ENCODE measurements at regions not wholly inside any gene's neighbourhood (a gene's known extent, or its start where the extent isn't known, plus 50 kb on each side); places are given as distances from the start of the nearest gene placed in this dataset.

- H3K4me1 ChIP-seq = no peaks in the 10 kb centered on the region
- H3K36me3 ChIP-seq = no peaks in the 10 kb centered on the region
- H3K27ac ChIP-seq = no peak overlapping the region
- no peak overlapping the region for H3K9ac ChIP-seq
- no peaks in the 10 kb centered on the region for H4K20me1 ChIP-seq
- TF ChIP-seq Cebpa-rat (IDR thresholded peaks at IDR 0.05) = no peak
- H3K4me3 ChIP-seq = no peak overlapping the region
- no peaks in the 10 kb centered on the region for H3K27me3 ChIP-seq
- peaks cover 13 to 23% (median 18%) of the 10 kb centered on the region in 11 experiments; a peak in 15 of 22 replicates for H3K9me3 ChIP-seq (replicated peaks in 1 of 11)
- H3K4me2 ChIP-seq = no peak overlapping the region
Measured at GRCh38 chr14:28571636-28572035, 195.0 kb upstream of the FOXG1 start.

GRCh38 chr14:28576523-28576922, 190.1 kb upstream of the FOXG1 start:
- H3K27ac ChIP-seq = no peak overlapping the region
- no peaks in the 10 kb centered on the region for H3K36me3 ChIP-seq
- peaks cover 13 to 23% (median 18%) of the 10 kb centered on the region in 11 experiments; a peak in 15 of 22 replicates for H3K9me3 ChIP-seq (replicated peaks in 1 of 11)
- H3K9ac ChIP-seq = no peak overlapping the region
- no peak overlapping the region for H3K4me3 ChIP-seq
- no peaks in the 10 kb centered on the region for H4K20me1 ChIP-seq
- no peak overlapping the region for H3K4me2 ChIP-seq
- no peak for TF ChIP-seq Cebpa-rat (IDR thresholded peaks at IDR 0.05)
- no peaks in the 10 kb centered on the region for H3K4me1 ChIP-seq
- H3K27me3 ChIP-seq = no peaks in the 10 kb centered on the region

GRCh38 chr14:28577187-28577586, 189.4 kb upstream of the FOXG1 start:
- no peaks in the 10 kb centered on the region for H3K4me1 ChIP-seq
- no peaks in the 10 kb centered on the region for H4K20me1 ChIP-seq
- no peak overlapping the region for H3K4me3 ChIP-seq

GRCh38 chr14:28577711-28578131, 188.9 kb upstream of the FOXG1 start:
- Histone ChIP-seq H3K4me3 (no peak overlapping the region), H3K9ac (no peak overlapping the region)

More at GRCh38 chr14:28577187-28577586, 189.4 kb upstream of the FOXG1 start:
- Histone ChIP-seq H3K9me3 (replicated peaks in 1 of 11) (peaks cover 11 to 22% (median 17%) of the 10 kb centered on the region in 11 experiments; a peak in 15 of 22 replicates), H3K27ac (no peak overlapping the region), H3K27me3 (no peaks in the 10 kb centered on the region), H3K36me3 (no peaks in the 10 kb centered on the region), H3K4me2 (no peak overlapping the region), H3K9ac (no peak overlapping the region)
- no peak for TF ChIP-seq Cebpa-rat (IDR thresholded peaks at IDR 0.05)

GRCh38 chr14:28584951-28585350, 181.6 kb upstream of the FOXG1 start:
- no peaks in the 10 kb centered on the region for H3K9me3 ChIP-seq (replicated peaks in 1 of 11)

More at GRCh38 chr14:28577711-28578131, 188.9 kb upstream of the FOXG1 start:
- Histone ChIP-seq H3K36me3 (no peaks in the 10 kb centered on the region), H3K4me1 (no peaks in the 10 kb centered on the region), H3K27ac (no peak overlapping the region), H3K27me3 (no peaks in the 10 kb centered on the region), H3K9me3 (replicated peaks in 1 of 11) (peaks cover 6 to 17% (median 12%) of the 10 kb centered on the region in 11 experiments; a peak in 15 of 22 replicates), H4K20me1 (no peaks in the 10 kb centered on the region), H3K4me2 (no peak overlapping the region)
- no peak for TF ChIP-seq Cebpa-rat (IDR thresholded peaks at IDR 0.05)

GRCh38 chr14:28589792-28590191, 176.8 kb upstream of the FOXG1 start:
- H3K27me3 ChIP-seq = no peaks in the 10 kb centered on the region
- no peaks in the 10 kb centered on the region for H3K9me3 ChIP-seq (replicated peaks in 1 of 11)
- H3K4me3 ChIP-seq = no peak overlapping the region
- H3K27ac ChIP-seq = no peak overlapping the region
- no peak overlapping the region for H3K4me2 ChIP-seq
- no peaks in the 10 kb centered on the region for H4K20me1 ChIP-seq
- TF ChIP-seq Cebpa-rat (IDR thresholded peaks at IDR 0.05) = no peak
- H3K36me3 ChIP-seq = no peaks in the 10 kb centered on the region
- no peak overlapping the region for H3K9ac ChIP-seq
- H3K4me1 ChIP-seq = no peaks in the 10 kb centered on the region

More at GRCh38 chr14:28584951-28585350, 181.6 kb upstream of the FOXG1 start:
- H3K27ac ChIP-seq = no peak overlapping the region
- no peaks in the 10 kb centered on the region for H3K27me3 ChIP-seq
- H4K20me1 ChIP-seq = no peaks in the 10 kb centered on the region
- H3K4me3 ChIP-seq = no peak overlapping the region
- TF ChIP-seq Cebpa-rat (IDR thresholded peaks at IDR 0.05) = no peak
- no peaks in the 10 kb centered on the region for H3K4me1 ChIP-seq
- H3K4me2 ChIP-seq = no peak overlapping the region
- no peaks in the 10 kb centered on the region for H3K36me3 ChIP-seq
- no peak overlapping the region for H3K9ac ChIP-seq

- Histone ChIP-seq H3K27ac (no peak overlapping the region), H3K9ac (no peak overlapping the region), H3K27me3 (no peaks in the 10 kb centered on the region), H3K4me3 (no peak overlapping the region), H3K4me2 (no peak overlapping the region), H3K36me3 (no peaks in the 10 kb centered on the region), H3K4me1 (no peaks in the 10 kb centered on the region), H4K20me1 (no peaks in the 10 kb centered on the region), H3K9me3 (replicated peaks in 1 of 11) (no peaks in the 10 kb centered on the region)
- TF ChIP-seq Cebpa-rat (IDR thresholded peaks at IDR 0.05) = no peak
Measured at GRCh38 chr14:28596391-28596790, 170.2 kb upstream of the FOXG1 start.

- H3K4me1 ChIP-seq = no peaks in the 10 kb centered on the region
- no peak overlapping the region for H3K4me2 ChIP-seq
- no peaks in the 10 kb centered on the region for H3K27me3 ChIP-seq
- H3K9ac ChIP-seq = no peak overlapping the region
- TF ChIP-seq Cebpa-rat (IDR thresholded peaks at IDR 0.05) = no peak
- H3K27ac ChIP-seq = no peak overlapping the region
- no peaks in the 10 kb centered on the region for H3K36me3 ChIP-seq
- no peaks in the 10 kb centered on the region for H3K9me3 ChIP-seq (replicated peaks in 1 of 11)
- no peak overlapping the region for H3K4me3 ChIP-seq
- H4K20me1 ChIP-seq = no peaks in the 10 kb centered on the region
Measured at GRCh38 chr14:28599191-28599590, 167.4 kb upstream of the FOXG1 start.

GRCh38 chr14:28599605-28600004, 167.0 kb upstream of the FOXG1 start:
- TF ChIP-seq Cebpa-rat (IDR thresholded peaks at IDR 0.05) = no peak
- Histone ChIP-seq H3K27me3 (no peaks in the 10 kb centered on the region), H4K20me1 (no peaks in the 10 kb centered on the region), H3K9ac (no peak overlapping the region), H3K36me3 (no peaks in the 10 kb centered on the region), H3K4me3 (no peak overlapping the region), H3K27ac (no peak overlapping the region), H3K4me1 (no peaks in the 10 kb centered on the region), H3K9me3 (replicated peaks in 1 of 11) (no peaks in the 10 kb centered on the region), H3K4me2 (no peak overlapping the region)

GRCh38 chr14:28603606-28604005, 163.0 kb upstream of the FOXG1 start:
- H3K4me2 ChIP-seq = no peak overlapping the region
- H3K9ac ChIP-seq = no peak overlapping the region
- H3K27ac ChIP-seq = no peak overlapping the region
- no peaks in the 10 kb centered on the region for H3K27me3 ChIP-seq
- TF ChIP-seq Cebpa-rat (IDR thresholded peaks at IDR 0.05) = no peak
- no peak overlapping the region for H3K4me3 ChIP-seq
- no peaks in the 10 kb centered on the region for H3K4me1 ChIP-seq
- no peaks in the 10 kb centered on the region for H4K20me1 ChIP-seq
- H3K9me3 ChIP-seq (replicated peaks in 1 of 11) = no peaks in the 10 kb centered on the region
- no peaks in the 10 kb centered on the region for H3K36me3 ChIP-seq
